T-helper 17 cell (primary cell): ENCODE measurements at regions not wholly inside any gene's neighbourhood (a gene's known extent, or its start where the extent isn't known, plus 50 kb on each side); places are given as distances from the start of the nearest gene placed in this dataset.

Source experiments
- ATAC-seq: fragments of 150-1000 bp; cut with Tn5 transposase; 2 replicates; pipeline ENCODE4 v1.10.0; 2021; ENCODE audit warnings: mild to moderate bottlenecking, moderate library complexity
- DNase-seq, 3 donors: peaks; one replicate each; pipeline versions ENCODE4 v3.0.0 to v3.0.0-alpha.2; 2020 to 2021
- H3K9me3 ChIP-seq: one replicate; pipeline ENCODE4 v1.7.0; 2013; ENCODE audit warnings: low read length, mild to moderate bottlenecking; ENCODE audit not compliant: control insufficient read depth, poor library complexity, severe bottlenecking
- H3K27ac Mint-ChIP-seq: one replicate; pipeline ENCODE4 v1.8.0; 2022; ENCODE audit warnings: mild to moderate bottlenecking, moderate library complexity, mixed read lengths
- H3K27me3 Mint-ChIP-seq: one replicate; pipeline ENCODE4 v1.8.0; 2022; ENCODE audit warnings: mixed read lengths
- H3K36me3 Mint-ChIP-seq: one replicate; pipeline ENCODE4 v1.8.0; 2022; ENCODE audit warnings: low read depth, mixed read lengths
- H3K4me1 Mint-ChIP-seq: one replicate; pipeline ENCODE4 v1.8.0; 2022; ENCODE audit warnings: mild to moderate bottlenecking, mixed read lengths
- H3K4me3 Mint-ChIP-seq: one replicate; pipeline ENCODE4 v1.8.0; 2022; ENCODE audit warnings: mild to moderate bottlenecking, moderate library complexity, mixed read lengths

GRCh38 chr9:86764671-86765343 lies 182.5 kb downstream of the GAS1 start:
- ATAC-seq (no peak), DNase-seq (no peak)
- Mint-ChIP-seq H3K36me3 (no peaks in the 10 kb centered on the region), H3K4me1 (no peaks in the 10 kb centered on the region), H3K4me3 (no peak overlapping the region), H3K27ac (no peak overlapping the region), H3K27me3 (no peaks in the 10 kb centered on the region)
- H3K9me3 ChIP-seq = no peaks in the 10 kb centered on the region

GRCh38 chr9:86764221-86764624 lies 183.1 kb downstream of the GAS1 start:
- H3K36me3 Mint-ChIP-seq = no peaks in the 10 kb centered on the region
- DNase-seq (no peak), ATAC-seq (no peak)
- H3K9me3 ChIP-seq = no peaks in the 10 kb centered on the region
- no peaks in the 10 kb centered on the region for H3K27me3 Mint-ChIP-seq
- H3K27ac Mint-ChIP-seq = no peak overlapping the region
- no peaks in the 10 kb centered on the region for H3K4me1 Mint-ChIP-seq
- no peak overlapping the region for H3K4me3 Mint-ChIP-seq

- ATAC-seq (no peak), DNase-seq (no peak)
- H3K27ac Mint-ChIP-seq = no peak overlapping the region
- H3K4me1 Mint-ChIP-seq = no peaks in the 10 kb centered on the region
- H3K4me3 Mint-ChIP-seq = no peak overlapping the region
- H3K27me3 Mint-ChIP-seq = peaks cover 3% of the 10 kb centered on the region
- H3K9me3 ChIP-seq = no peaks in the 10 kb centered on the region
- no peaks in the 10 kb centered on the region for H3K36me3 Mint-ChIP-seq
Measured at GRCh38 chr9:86763791-86764190, 183.5 kb downstream of the GAS1 start.

GRCh38 chr9:86757382-86757720 lies 190.0 kb downstream of the GAS1 start:
- no peaks in the 10 kb centered on the region for H3K36me3 Mint-ChIP-seq
- no peak overlapping the region for H3K27ac Mint-ChIP-seq
- peaks cover 17% of the 10 kb centered on the region for H3K27me3 Mint-ChIP-seq
- H3K9me3 ChIP-seq = no peaks in the 10 kb centered on the region
- no peak overlapping the region for H3K4me3 Mint-ChIP-seq
- DNase-seq = no peak
- H3K4me1 Mint-ChIP-seq = no peaks in the 10 kb centered on the region
- no peak for ATAC-seq

- no peak for DNase-seq
- H3K27me3 Mint-ChIP-seq = peaks cover 17% of the 10 kb centered on the region
- H3K4me1 Mint-ChIP-seq = no peaks in the 10 kb centered on the region
- H3K9me3 ChIP-seq = no peaks in the 10 kb centered on the region
- ATAC-seq = no peak
- H3K4me3 Mint-ChIP-seq = no peak overlapping the region
- no peaks in the 10 kb centered on the region for H3K36me3 Mint-ChIP-seq
- no peak overlapping the region for H3K27ac Mint-ChIP-seq
Measured at GRCh38 chr9:86756576-86757381, 190.5 kb downstream of the GAS1 start.

GRCh38 chr9:86755561-86755941 lies 191.8 kb downstream of the GAS1 start:
- no peak for ATAC-seq
- no peak overlapping the region for H3K27ac Mint-ChIP-seq
- H3K9me3 ChIP-seq = no peaks in the 10 kb centered on the region
- no peaks in the 10 kb centered on the region for H3K36me3 Mint-ChIP-seq
- no peak overlapping the region for H3K4me3 Mint-ChIP-seq
- peaks cover 17% of the 10 kb centered on the region for H3K27me3 Mint-ChIP-seq
- H3K4me1 Mint-ChIP-seq = no peaks in the 10 kb centered on the region
- DNase-seq = no peak

- DNase-seq (no peak), ATAC-seq (no peak)
- H3K27ac Mint-ChIP-seq = no peak overlapping the region
- H3K4me1 Mint-ChIP-seq = no peaks in the 10 kb centered on the region
- no peak overlapping the region for H3K4me3 Mint-ChIP-seq
- H3K9me3 ChIP-seq = no peaks in the 10 kb centered on the region
- H3K27me3 Mint-ChIP-seq = peaks cover 21% of the 10 kb centered on the region
- no peaks in the 10 kb centered on the region for H3K36me3 Mint-ChIP-seq
Measured at GRCh38 chr9:86754581-86755560, 192.4 kb downstream of the GAS1 start.

GRCh38 chr9:86753836-86754235 lies 193.5 kb downstream of the GAS1 start:
- H3K27ac Mint-ChIP-seq = no peak overlapping the region
- no peak for ATAC-seq
- DNase-seq = no peak
- no peaks in the 10 kb centered on the region for H3K36me3 Mint-ChIP-seq
- H3K9me3 ChIP-seq = no peaks in the 10 kb centered on the region
- peaks cover 19% of the 10 kb centered on the region for H3K27me3 Mint-ChIP-seq
- H3K4me3 Mint-ChIP-seq = no peak overlapping the region
- H3K4me1 Mint-ChIP-seq = no peaks in the 10 kb centered on the region

GRCh38 chr9:86752733-86753132 lies 194.6 kb downstream of the GAS1 start:
- no peak for DNase-seq
- Mint-ChIP-seq H3K4me3 (no peak overlapping the region), H3K27me3 (peaks cover 23% of the 10 kb centered on the region), H3K4me1 (no peaks in the 10 kb centered on the region), H3K27ac (no peak overlapping the region), H3K36me3 (no peaks in the 10 kb centered on the region)
- H3K9me3 ChIP-seq = no peaks in the 10 kb centered on the region
- ATAC-seq = no peak

GRCh38 chr9:86751956-86752355 lies 195.3 kb downstream of the GAS1 start:
- H3K9me3 ChIP-seq = no peaks in the 10 kb centered on the region
- no peak for DNase-seq
- Mint-ChIP-seq H3K27ac (no peak overlapping the region), H3K27me3 (peaks cover 23% of the 10 kb centered on the region), H3K4me1 (no peaks in the 10 kb centered on the region), H3K4me3 (no peak overlapping the region), H3K36me3 (no peaks in the 10 kb centered on the region)
- no peak for ATAC-seq

GRCh38 chr9:86751207-86751606 lies 196.1 kb downstream of the GAS1 start:
- Mint-ChIP-seq H3K36me3 (no peaks in the 10 kb centered on the region), H3K4me3 (no peak overlapping the region), H3K27ac (no peak overlapping the region), H3K27me3 (peaks cover 18% of the 10 kb centered on the region), H3K4me1 (no peaks in the 10 kb centered on the region)
- ATAC-seq (no peak), DNase-seq (no peak)
- H3K9me3 ChIP-seq = no peaks in the 10 kb centered on the region

- H3K27me3 Mint-ChIP-seq = peaks cover 17% of the 10 kb centered on the region
- no peaks in the 10 kb centered on the region for H3K9me3 ChIP-seq
- no peaks in the 10 kb centered on the region for H3K36me3 Mint-ChIP-seq
- H3K4me3 Mint-ChIP-seq = no peak overlapping the region
- no peaks in the 10 kb centered on the region for H3K4me1 Mint-ChIP-seq
- no peak overlapping the region for H3K27ac Mint-ChIP-seq
- DNase-seq (no peak), ATAC-seq (no peak)
Measured at GRCh38 chr9:86749894-86750255, 197.4 kb downstream of the GAS1 start.

- Mint-ChIP-seq H3K27ac (no peak overlapping the region), H3K27me3 (peaks cover 17% of the 10 kb centered on the region), H3K36me3 (no peaks in the 10 kb centered on the region), H3K4me1 (no peaks in the 10 kb centered on the region), H3K4me3 (no peak overlapping the region)
- no peaks in the 10 kb centered on the region for H3K9me3 ChIP-seq
- ATAC-seq = no peak
- DNase-seq = no peak
Measured at GRCh38 chr9:86749161-86749893, 198.0 kb downstream of the GAS1 start.
